Neural crest cell (in vitro differentiated cells): ENCODE measurements at regions not wholly inside any gene's neighbourhood (a gene's known extent, or its start where the extent isn't known, plus 50 kb on each side); places are given as distances from the start of the nearest gene placed in this dataset.

Source experiments
- DNase-seq: peaks from one replicate; pipeline ENCODE4 v3.0.0; 2021; ENCODE audit warnings: low read depth, mixed read lengths, low spot score
- H3K27ac Mint-ChIP-seq: one replicate; pipeline ENCODE4 v1.8.0; 2021; ENCODE audit warnings: mild to moderate bottlenecking, mixed read lengths; ENCODE audit not compliant: unreplicated experiment
- H3K27me3 Mint-ChIP-seq: 2 replicates; pipeline ENCODE4 v1.8.0; 2021; ENCODE audit warnings: low read depth, mild to moderate bottlenecking, mixed read lengths
- H3K36me3 Mint-ChIP-seq: 2 replicates; pipeline ENCODE4 v1.8.0; 2021; ENCODE audit warnings: low read depth, mild to moderate bottlenecking, mixed read lengths
- H3K4me1 Mint-ChIP-seq: 2 replicates; pipeline ENCODE4 v1.8.0; 2021; ENCODE audit warnings: mixed read lengths
- H3K4me3 Mint-ChIP-seq: one replicate; pipeline ENCODE4 v1.8.0; 2021; ENCODE audit warnings: mild to moderate bottlenecking, mixed read lengths
- H3K9me3 Mint-ChIP-seq: 2 replicates; pipeline ENCODE4 v1.8.0; 2021; ENCODE audit warnings: mixed read lengths
- CTCF ChIP-seq: fragments of 200-600 bp; sonication (generic); conservative IDR thresholded peaks from 2 replicates; pipeline ENCODE4 v1.5.0; 2021; ENCODE audit warnings: antibody characterized with exemption, mild to moderate bottlenecking

- peak overlapping the region; percentile 71 for H3K27ac Mint-ChIP-seq
- no peak for DNase-seq
- H3K36me3 Mint-ChIP-seq = no peaks in the 10 kb centered on the region
- peaks cover 40% of the 10 kb centered on the region for H3K4me1 Mint-ChIP-seq
- TF ChIP-seq CTCF = no peak
- no peak overlapping the region for H3K4me3 Mint-ChIP-seq
- H3K27me3 Mint-ChIP-seq = no peaks in the 10 kb centered on the region
- H3K9me3 Mint-ChIP-seq = no peaks in the 10 kb centered on the region
These were observed 157.5 kb downstream of the NUP210 start for GRCh38 chr3:13262493-13263211.

- H3K36me3 Mint-ChIP-seq = no peaks in the 10 kb centered on the region
- H3K27ac Mint-ChIP-seq = no peak overlapping the region
- no peak for DNase-seq
- H3K4me1 Mint-ChIP-seq = peaks cover 37% of the 10 kb centered on the region
- no peak for TF ChIP-seq CTCF
- H3K4me3 Mint-ChIP-seq = no peak overlapping the region
- no peaks in the 10 kb centered on the region for H3K27me3 Mint-ChIP-seq
- H3K9me3 Mint-ChIP-seq = no peaks in the 10 kb centered on the region
These were observed 158.2 kb downstream of the NUP210 start for GRCh38 chr3:13261892-13262291.

GRCh38 chr3:13261104-13261830 is 158.9 kb downstream of the NUP210 start:
- Mint-ChIP-seq H3K27ac (no peak overlapping the region), H3K36me3 (no peaks in the 10 kb centered on the region), H3K4me3 (no peak overlapping the region), H3K4me1 (peaks cover 37% of the 10 kb centered on the region), H3K9me3 (no peaks in the 10 kb centered on the region), H3K27me3 (no peaks in the 10 kb centered on the region)
- no peak for DNase-seq
- TF ChIP-seq CTCF = no peak

- no peak overlapping the region for H3K4me3 Mint-ChIP-seq
- H3K27me3 Mint-ChIP-seq = no peaks in the 10 kb centered on the region
- peak; percentile 38 for TF ChIP-seq CTCF
- no peak for DNase-seq
- H3K9me3 Mint-ChIP-seq = no peaks in the 10 kb centered on the region
- no peak overlapping the region for H3K27ac Mint-ChIP-seq
- peaks cover 37% of the 10 kb centered on the region for H3K4me1 Mint-ChIP-seq
- no peaks in the 10 kb centered on the region for H3K36me3 Mint-ChIP-seq
These were observed 159.6 kb downstream of the NUP210 start for GRCh38 chr3:13260259-13261103.

GRCh38 chr3:13259831-13260230 is 160.3 kb downstream of the NUP210 start:
- no peaks in the 10 kb centered on the region for H3K27me3 Mint-ChIP-seq
- TF ChIP-seq CTCF = no peak
- DNase-seq = no peak
- peak overlapping the region; percentile 75 for H3K27ac Mint-ChIP-seq
- no peak overlapping the region for H3K4me3 Mint-ChIP-seq
- no peaks in the 10 kb centered on the region for H3K36me3 Mint-ChIP-seq
- no peaks in the 10 kb centered on the region for H3K9me3 Mint-ChIP-seq
- peaks cover 33% of the 10 kb centered on the region for H3K4me1 Mint-ChIP-seq
